OCI-LY1 (cell line): ENCODE measurements at regions not wholly inside any gene's neighbourhood (a gene's known extent, or its start where the extent isn't known, plus 50 kb on each side); places are given as distances from the start of the nearest gene placed in this dataset.

Experiments used
- H2AFZ ChIP-seq: fragments of 200-600 bp; sonication (generic), shearing (Covaris generic); 2 replicates; pipeline ENCODE4 v1.6.0; 2014; ENCODE audit warnings: antibody characterized with exemption, mild to moderate bottlenecking, low read length
- H3F3A ChIP-seq: fragments of 200-600 bp; sonication (generic), shearing (Covaris generic); 2 replicates; pipeline ENCODE4 v1.6.0; 2014; ENCODE audit warnings: mild to moderate bottlenecking, antibody characterized with exemption, low read length, moderate library complexity; ENCODE audit not compliant: insufficient read depth
- H3K27ac ChIP-seq: fragments of 200-600 bp; sonication (generic); 2 replicates; pipeline ENCODE4 v1.5.1; 2014; ENCODE audit warnings: low read length, mixed run types, mild to moderate bottlenecking, low read depth; ENCODE audit not compliant: poor library complexity, severe bottlenecking
- H3K27me3 ChIP-seq: fragments of 200-600 bp; sonication (generic); 2 replicates; pipeline ENCODE4 v1.6.0; 2014; ENCODE audit warnings: antibody characterized with exemption, mild to moderate bottlenecking, low read length, moderate library complexity; ENCODE audit not compliant: insufficient read depth
- H3K36me3 ChIP-seq: fragments of 200-600 bp; sonication (generic); 2 replicates; pipeline ENCODE4 v1.6.1; 2014; ENCODE audit warnings: mild to moderate bottlenecking, antibody characterized with exemption, low read length, moderate library complexity, mixed read lengths; ENCODE audit not compliant: insufficient read depth
- H3K4me1 ChIP-seq: fragments of 200-600 bp; sonication (generic); 2 replicates; pipeline ENCODE4 v1.5.1; 2014; ENCODE audit warnings: mild to moderate bottlenecking, low read length, moderate library complexity; ENCODE audit not compliant: insufficient read depth, severe bottlenecking
- H3K4me2 ChIP-seq: fragments of 200-600 bp; sonication (generic), shearing (Covaris generic); 2 replicates; pipeline ENCODE4 v1.6.1; 2014; ENCODE audit warnings: low read length
- H3K4me3 ChIP-seq: fragments of 200-600 bp; sonication (generic); 2 replicates; pipeline ENCODE4 v1.5.1; 2014; ENCODE audit warnings: low read length, low read depth, mild to moderate bottlenecking, mixed read lengths; ENCODE audit not compliant: poor library complexity, severe bottlenecking
- H3K79me2 ChIP-seq: fragments of 200-600 bp; shearing (Covaris generic); 2 replicates; pipeline ENCODE4 v1.6.1; 2016; ENCODE audit warnings: mixed run types, low read length, mixed read lengths; ENCODE audit not compliant: insufficient read depth
- H3K9ac ChIP-seq: fragments of 200-600 bp; sonication (generic), shearing (Covaris generic); 2 replicates; pipeline ENCODE4 v1.6.1; 2014; ENCODE audit warnings: mild to moderate bottlenecking, low read length, mixed read lengths
- H3K9me2 ChIP-seq: fragments of 200-600 bp; sonication (generic), shearing (Covaris generic); 2 replicates; pipeline ENCODE4 v1.6.1; 2014; ENCODE audit warnings: low read depth, mild to moderate bottlenecking, low read length, mixed read lengths
- H3K9me3 ChIP-seq: fragments of 200-600 bp; shearing (Covaris generic); 2 replicates; pipeline ENCODE4 v1.6.1; 2014; ENCODE audit warnings: low read length, mixed read lengths
- H4K20me1 ChIP-seq: fragments of 200-600 bp; sonication (generic), shearing (Covaris generic); 2 replicates; pipeline ENCODE4 v1.6.0; 2016; ENCODE audit warnings: mild to moderate bottlenecking, low read length; ENCODE audit not compliant: insufficient read depth
- EZH2 ChIP-seq: fragments of 200-600 bp; sonication (generic), shearing (Covaris generic); IDR thresholded peaks from 2 replicates; pipeline ENCODE4 v1.8.0; 2017; ENCODE audit warnings: borderline replicate concordance, mixed run types, mild to moderate bottlenecking, antibody characterized with exemption, low read length, moderate library complexity, mixed read lengths
- TF ChIP-seq, protein P1 (sequence below): fragments of 200-600 bp; sonication (generic), shearing (Covaris generic); IDR thresholded peaks from 2 replicates; pipeline ENCODE4 v1.5.1; 2017; ENCODE audit warnings: mild to moderate bottlenecking, antibody characterized with exemption, low read length, moderate library complexity, mixed read lengths

DNA sequence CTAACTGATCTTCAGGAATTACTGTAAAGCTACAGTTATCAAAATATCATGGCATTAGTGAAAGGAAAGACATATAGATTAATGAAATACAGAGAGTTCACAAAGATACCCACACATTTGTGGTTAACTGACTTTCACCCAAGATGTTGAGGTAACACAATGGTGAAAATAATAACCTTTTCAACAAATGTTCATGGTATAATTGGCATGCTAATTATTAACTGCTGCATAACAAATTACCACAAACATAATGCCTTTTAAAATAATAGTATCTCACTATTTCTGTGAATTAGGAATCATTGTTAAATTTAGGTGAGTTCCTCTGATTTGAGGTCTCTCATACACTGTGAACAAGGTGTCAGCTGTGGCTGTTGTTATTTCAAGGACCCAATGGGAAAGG, 1493.1 kb upstream of the ACVR2A start:
- H3K4me2 ChIP-seq = no peak overlapping the region
- no peaks in the 10 kb centered on the region for H3K4me1 ChIP-seq
- H3K27ac ChIP-seq = no peak overlapping the region
- TF ChIP-seq, protein P1, sequence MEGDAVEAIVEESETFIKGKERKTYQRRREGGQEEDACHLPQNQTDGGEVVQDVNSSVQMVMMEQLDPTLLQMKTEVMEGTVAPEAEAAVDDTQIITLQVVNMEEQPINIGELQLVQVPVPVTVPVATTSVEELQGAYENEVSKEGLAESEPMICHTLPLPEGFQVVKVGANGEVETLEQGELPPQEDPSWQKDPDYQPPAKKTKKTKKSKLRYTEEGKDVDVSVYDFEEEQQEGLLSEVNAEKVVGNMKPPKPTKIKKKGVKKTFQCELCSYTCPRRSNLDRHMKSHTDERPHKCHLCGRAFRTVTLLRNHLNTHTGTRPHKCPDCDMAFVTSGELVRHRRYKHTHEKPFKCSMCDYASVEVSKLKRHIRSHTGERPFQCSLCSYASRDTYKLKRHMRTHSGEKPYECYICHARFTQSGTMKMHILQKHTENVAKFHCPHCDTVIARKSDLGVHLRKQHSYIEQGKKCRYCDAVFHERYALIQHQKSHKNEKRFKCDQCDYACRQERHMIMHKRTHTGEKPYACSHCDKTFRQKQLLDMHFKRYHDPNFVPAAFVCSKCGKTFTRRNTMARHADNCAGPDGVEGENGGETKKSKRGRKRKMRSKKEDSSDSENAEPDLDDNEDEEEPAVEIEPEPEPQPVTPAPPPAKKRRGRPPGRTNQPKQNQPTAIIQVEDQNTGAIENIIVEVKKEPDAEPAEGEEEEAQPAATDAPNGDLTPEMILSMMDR = no peak
- no peak for TF ChIP-seq EZH2
- no peak overlapping the region for H3K9ac ChIP-seq
- H3K36me3 ChIP-seq = no peaks in the 10 kb centered on the region
- H4K20me1 ChIP-seq = no peaks in the 10 kb centered on the region
- H3K9me3 ChIP-seq = no peaks in the 10 kb centered on the region
- H3K79me2 ChIP-seq = no peaks in the 10 kb centered on the region
- H2AFZ ChIP-seq = no peak overlapping the region
- no peaks in the 10 kb centered on the region for H3K27me3 ChIP-seq
- H3K9me2 ChIP-seq = no peaks in the 10 kb centered on the region
- no peak overlapping the region for H3K4me3 ChIP-seq
- no peaks in the 10 kb centered on the region for H3F3A ChIP-seq

DNA sequence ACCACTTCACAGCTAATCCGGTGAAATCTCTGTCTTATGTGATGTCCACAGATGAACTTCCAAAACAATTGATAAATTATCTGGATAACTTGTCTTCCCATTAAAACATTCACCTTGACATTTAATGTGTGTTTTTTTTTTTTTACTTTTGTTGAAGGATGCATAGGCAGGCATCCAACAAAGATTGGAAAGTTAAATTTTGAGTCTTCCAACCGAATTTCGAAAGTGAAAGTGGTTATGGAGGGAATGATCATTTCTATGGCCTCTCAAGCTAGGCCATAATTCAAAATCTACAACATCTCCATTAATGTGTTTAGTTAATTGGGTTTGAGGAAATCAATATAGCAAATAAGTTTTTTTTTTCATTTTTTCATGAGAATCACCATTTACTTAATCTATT, 1495.5 kb upstream of the ACVR2A start:
- no peaks in the 10 kb centered on the region for H3K27me3 ChIP-seq
- no peak overlapping the region for H3K9ac ChIP-seq
- H2AFZ ChIP-seq = no peak overlapping the region
- H3K36me3 ChIP-seq = no peaks in the 10 kb centered on the region
- no peaks in the 10 kb centered on the region for H3K4me1 ChIP-seq
- no peaks in the 10 kb centered on the region for H3K9me2 ChIP-seq
- H3F3A ChIP-seq = no peaks in the 10 kb centered on the region
- H3K27ac ChIP-seq = no peak overlapping the region
- no peak overlapping the region for H3K4me2 ChIP-seq
- TF ChIP-seq, protein P1 = no peak
- TF ChIP-seq EZH2 = no peak
- no peak overlapping the region for H3K4me3 ChIP-seq
- H4K20me1 ChIP-seq = no peaks in the 10 kb centered on the region
- no peaks in the 10 kb centered on the region for H3K79me2 ChIP-seq
- no peaks in the 10 kb centered on the region for H3K9me3 ChIP-seq

DNA sequence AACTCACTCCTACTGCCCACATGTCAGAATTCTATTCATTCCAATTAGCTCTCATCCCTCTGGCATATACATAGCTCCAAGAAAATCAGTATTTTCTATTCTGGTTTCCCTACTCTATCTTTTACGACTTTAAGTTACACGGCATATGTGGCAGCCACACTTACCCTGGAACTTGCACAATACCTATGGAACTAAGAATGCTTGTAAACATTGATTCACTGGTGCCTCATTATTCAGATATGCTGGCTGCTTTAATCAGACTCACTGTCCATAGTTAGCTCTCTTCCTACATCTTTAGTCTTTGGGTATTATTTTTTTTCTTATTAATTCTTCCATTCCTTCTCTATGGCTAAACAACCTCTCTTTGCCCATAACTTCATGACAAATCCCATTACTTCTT, 1519.9 kb upstream of the ACVR2A start:
- no peaks in the 10 kb centered on the region for H4K20me1 ChIP-seq
- H3K79me2 ChIP-seq = no peaks in the 10 kb centered on the region
- no peaks in the 10 kb centered on the region for H3K4me1 ChIP-seq
- H3K27ac ChIP-seq = no peak overlapping the region
- no peak overlapping the region for H3K4me2 ChIP-seq
- H3K36me3 ChIP-seq = no peaks in the 10 kb centered on the region
- no peaks in the 10 kb centered on the region for H3K9me2 ChIP-seq
- H3K4me3 ChIP-seq = no peak overlapping the region
- H3K9ac ChIP-seq = no peak overlapping the region
- no peaks in the 10 kb centered on the region for H3K27me3 ChIP-seq
- TF ChIP-seq, protein P1 = no peak
- no peak for TF ChIP-seq EZH2
- H3F3A ChIP-seq = no peaks in the 10 kb centered on the region
- H3K9me3 ChIP-seq = no peaks in the 10 kb centered on the region
- no peak overlapping the region for H2AFZ ChIP-seq
